Activated T-helper 1 cell treated with anti-CD3 and anti-CD28 coated beads, Interleukin-12 subunit alpha, Interleukin-12 subunit beta, Interleukin-2, Interleukin-4 antibody, amounts not matched to agents 30 ng/mL and 10 ng/mL and 1 ng/mL, durations not matched to agents 14 hours and 24 hours and 36 hours (primary cell): ENCODE measurements at regions not wholly inside any gene's neighbourhood (a gene's known extent, or its start where the extent isn't known, plus 50 kb on each side); places are given as distances from the start of the nearest gene placed in this dataset.

Source experiments
- DNase-seq: peaks from one replicate; pipeline ENCODE4 v3.0.0; 2021; ENCODE audit warnings: low spot score
- H3K27ac Mint-ChIP-seq: one replicate; pipeline ENCODE4 v1.8.0; 2021; ENCODE audit warnings: mild to moderate bottlenecking, mixed read lengths
- H3K27me3 Mint-ChIP-seq: one replicate; pipeline ENCODE4 v1.8.0; 2022; ENCODE audit warnings: mild to moderate bottlenecking, moderate library complexity, mixed read lengths; ENCODE audit not compliant: insufficient read depth
- H3K36me3 Mint-ChIP-seq: one replicate; pipeline ENCODE4 v1.8.0; 2021; ENCODE audit warnings: low read depth, mixed read lengths
- H3K4me1 Mint-ChIP-seq: one replicate; pipeline ENCODE4 v1.8.0; 2021; ENCODE audit warnings: low read depth, mixed read lengths
- H3K4me3 Mint-ChIP-seq: one replicate; pipeline ENCODE4 v1.8.0; 2021; ENCODE audit warnings: mild to moderate bottlenecking, moderate library complexity, mixed read lengths
- H3K9me3 Mint-ChIP-seq: one replicate; pipeline ENCODE4 v1.8.0; 2021; ENCODE audit warnings: mixed read lengths
- intact Hi-C: fragments of 100-400 bp; cut with micrococcal nuclease; formaldehyde crosslinking; loops from one replicate; pipeline ENCODE4 v1.15.1; 2024

GRCh38 chr17:77001487-77001886 is 133.3 kb downstream of the MGAT5B start:
- no peak overlapping the region for H3K4me3 Mint-ChIP-seq
- no peak for DNase-seq
- H3K27ac Mint-ChIP-seq = no peak overlapping the region
- no peaks in the 10 kb centered on the region for H3K36me3 Mint-ChIP-seq
- intact Hi-C loops = no loop called here
- no peaks in the 10 kb centered on the region for H3K27me3 Mint-ChIP-seq
- peaks cover 22% of the 10 kb centered on the region for H3K4me1 Mint-ChIP-seq
- no peaks in the 10 kb centered on the region for H3K9me3 Mint-ChIP-seq

DNA sequence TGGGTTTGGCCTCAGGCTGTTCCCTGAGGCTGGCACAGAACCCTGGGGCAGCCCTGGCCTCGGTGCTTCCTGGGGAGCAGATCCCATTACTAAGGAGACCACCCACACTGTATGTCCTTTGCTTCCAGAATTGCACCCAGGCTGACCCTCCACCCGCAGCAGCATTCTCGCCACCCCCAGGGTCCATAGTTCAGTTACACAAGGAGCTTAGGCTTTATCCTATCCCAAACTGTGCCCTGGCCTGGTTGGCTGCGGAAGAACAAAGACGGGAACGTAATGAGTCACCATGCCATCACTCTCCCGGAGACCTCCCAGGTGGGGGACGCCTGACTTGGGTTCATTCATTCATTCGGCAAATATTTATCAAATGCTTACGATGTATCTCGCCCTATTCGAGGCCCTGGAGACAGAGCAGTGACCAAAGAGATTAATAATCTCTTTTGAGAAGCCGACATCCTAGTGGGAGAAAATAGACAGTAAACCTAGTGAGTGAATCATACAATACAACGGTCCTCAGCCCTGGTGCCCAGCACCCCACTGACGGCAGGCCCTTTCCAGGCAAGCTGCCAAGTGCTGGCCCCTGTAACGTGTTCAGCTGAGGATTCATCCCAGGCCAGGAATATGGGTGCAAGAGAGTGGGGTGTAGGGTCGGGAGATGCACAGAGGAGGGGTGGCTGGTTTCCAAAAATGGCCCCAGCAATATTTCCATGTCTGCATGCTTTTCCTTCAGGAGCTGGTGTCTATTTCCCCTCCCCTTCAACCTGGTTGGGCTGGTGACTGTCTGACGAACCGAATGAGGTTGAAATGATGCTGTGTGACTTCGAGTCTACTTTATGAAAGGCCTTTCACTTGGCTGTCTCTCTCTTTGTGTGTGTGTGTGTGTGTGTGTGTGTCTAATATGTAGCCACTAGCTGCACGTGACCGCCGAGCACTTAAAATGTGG is 134.2 kb downstream of the MGAT5B start:
- Mint-ChIP-seq H3K27me3 (no peaks in the 10 kb centered on the region), H3K9me3 (no peaks in the 10 kb centered on the region), H3K27ac (no peak overlapping the region), H3K36me3 (no peaks in the 10 kb centered on the region), H3K4me1 (peaks cover 16% of the 10 kb centered on the region), H3K4me3 (no peak overlapping the region)
- no peak for DNase-seq
- intact Hi-C loops = no loop called here

DNA sequence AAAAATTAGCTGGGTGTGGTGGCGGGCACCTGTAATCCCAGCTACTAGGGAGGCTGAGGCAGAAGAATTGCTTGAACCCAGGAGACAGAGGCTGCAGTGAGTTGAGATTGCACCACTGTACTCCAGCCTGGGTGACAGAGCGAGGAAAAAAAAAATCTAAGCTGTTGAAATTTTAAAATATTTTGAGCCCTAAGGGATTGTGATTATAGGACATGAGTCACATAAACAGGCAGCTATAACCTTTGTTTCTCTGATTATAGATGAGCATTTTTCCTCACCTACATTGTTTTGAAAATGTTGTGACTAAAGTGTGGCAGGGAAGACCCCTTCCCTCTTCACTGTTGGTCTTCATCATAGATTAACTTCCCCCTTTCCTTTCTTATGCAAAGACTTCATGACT is 135.5 kb downstream of the MGAT5B start:
- DNase-seq = no peak
- Mint-ChIP-seq H3K4me3 (no peak overlapping the region), H3K27me3 (peaks cover 4% of the 10 kb centered on the region), H3K36me3 (no peaks in the 10 kb centered on the region), H3K27ac (no peak overlapping the region), H3K4me1 (peaks cover 6% of the 10 kb centered on the region), H3K9me3 (no peaks in the 10 kb centered on the region)
- intact Hi-C loops = no loop called here

GRCh38 chr17:77006971-77007649 is 133.7 kb upstream of the SEC14L1 start:
- peaks cover 9% of the 10 kb centered on the region for H3K27me3 Mint-ChIP-seq
- DNase-seq = no peak
- H3K36me3 Mint-ChIP-seq = peaks cover 3% of the 10 kb centered on the region
- H3K27ac Mint-ChIP-seq = no peak overlapping the region
- H3K9me3 Mint-ChIP-seq = peaks cover 5% of the 10 kb centered on the region
- intact Hi-C loops = no loop called here
- H3K4me1 Mint-ChIP-seq = peaks cover 4% of the 10 kb centered on the region
- H3K4me3 Mint-ChIP-seq = no peak overlapping the region

- Mint-ChIP-seq H3K4me3 (no peak overlapping the region), H3K36me3 (peaks cover 3% of the 10 kb centered on the region), H3K27ac (no peak overlapping the region), H3K9me3 (peaks cover 5% of the 10 kb centered on the region), H3K27me3 (peaks cover 29% of the 10 kb centered on the region), H3K4me1 (peaks cover 4% of the 10 kb centered on the region)
- no peak for DNase-seq
- intact Hi-C loops = loop anchor here (5.0 kb wide), 2 partner anchors 43 to 143 kb away; partner anchors contain the start of gene MGAT5B
Observed at GRCh38 chr17:77009877-77010276, 130.9 kb upstream of the SEC14L1 start.

DNA sequence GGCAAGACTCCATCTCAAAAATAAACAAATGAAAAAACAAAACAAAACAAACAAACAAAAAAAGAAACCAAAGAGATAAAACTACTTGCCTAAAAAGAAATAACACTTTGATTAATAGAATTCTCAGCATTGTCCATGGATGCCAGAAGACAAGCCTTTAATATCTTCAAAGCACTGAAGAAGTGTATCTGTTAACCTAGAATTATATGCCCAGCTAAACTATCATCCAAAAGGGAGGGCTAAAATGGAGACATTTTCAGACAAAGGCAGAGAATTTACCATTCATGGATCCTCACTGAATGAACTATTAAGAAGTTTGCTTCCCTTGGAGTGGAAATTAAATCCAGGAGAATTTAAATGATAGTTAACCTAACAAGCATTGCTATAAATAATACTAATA is 130.1 kb upstream of the SEC14L1 start:
- Mint-ChIP-seq H3K27me3 (peaks cover 29% of the 10 kb centered on the region), H3K27ac (no peak overlapping the region), H3K4me1 (peaks cover 4% of the 10 kb centered on the region), H3K4me3 (no peak overlapping the region), H3K9me3 (peaks cover 5% of the 10 kb centered on the region), H3K36me3 (peaks cover 3% of the 10 kb centered on the region)
- intact Hi-C loops = loop anchor here (1.0 to 5.0 kb wide), 5 partner anchors 43 to 237 kb away; partner anchors contain the start of gene MGAT5B
- DNase-seq = no peak

GRCh38 chr17:77011173-77012011 is 129.4 kb upstream of the SEC14L1 start:
- Mint-ChIP-seq H3K4me3 (no peak overlapping the region), H3K36me3 (peaks cover 3% of the 10 kb centered on the region), H3K9me3 (peaks cover 5% of the 10 kb centered on the region), H3K27ac (no peak overlapping the region), H3K4me1 (peaks cover 4% of the 10 kb centered on the region), H3K27me3 (peaks cover 30% of the 10 kb centered on the region)
- DNase-seq = no peak
- intact Hi-C loops = loop anchor here (1.0 to 5.0 kb wide), 5 partner anchors 44 to 236 kb away; partner anchors contain the start of gene MGAT5B

DNA sequence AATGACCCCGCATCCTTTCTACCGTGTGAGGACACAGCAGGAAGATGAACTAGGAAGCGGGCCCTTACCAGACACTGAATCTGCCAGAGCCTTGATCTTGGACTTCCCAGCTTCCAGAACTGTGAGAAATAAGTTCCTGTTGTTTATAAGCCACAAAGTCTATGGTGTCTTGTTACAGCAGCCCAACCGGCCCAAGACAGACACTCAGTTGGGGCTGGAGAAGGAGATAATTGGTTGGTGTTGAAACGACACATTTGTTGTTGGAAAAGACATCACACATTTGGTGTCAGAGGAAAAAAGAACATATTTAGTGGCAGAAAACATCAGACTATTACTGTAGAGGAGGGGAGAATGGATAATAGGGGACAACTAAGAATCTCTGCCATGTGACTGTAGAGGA is 122.3 kb upstream of the SEC14L1 start:
- no peak for DNase-seq
- H3K4me3 Mint-ChIP-seq = no peak overlapping the region
- intact Hi-C loops = no loop called here
- no peaks in the 10 kb centered on the region for H3K4me1 Mint-ChIP-seq
- no peak overlapping the region for H3K27ac Mint-ChIP-seq
- peaks cover 26% of the 10 kb centered on the region for H3K27me3 Mint-ChIP-seq
- H3K9me3 Mint-ChIP-seq = no peaks in the 10 kb centered on the region
- H3K36me3 Mint-ChIP-seq = no peaks in the 10 kb centered on the region

DNA sequence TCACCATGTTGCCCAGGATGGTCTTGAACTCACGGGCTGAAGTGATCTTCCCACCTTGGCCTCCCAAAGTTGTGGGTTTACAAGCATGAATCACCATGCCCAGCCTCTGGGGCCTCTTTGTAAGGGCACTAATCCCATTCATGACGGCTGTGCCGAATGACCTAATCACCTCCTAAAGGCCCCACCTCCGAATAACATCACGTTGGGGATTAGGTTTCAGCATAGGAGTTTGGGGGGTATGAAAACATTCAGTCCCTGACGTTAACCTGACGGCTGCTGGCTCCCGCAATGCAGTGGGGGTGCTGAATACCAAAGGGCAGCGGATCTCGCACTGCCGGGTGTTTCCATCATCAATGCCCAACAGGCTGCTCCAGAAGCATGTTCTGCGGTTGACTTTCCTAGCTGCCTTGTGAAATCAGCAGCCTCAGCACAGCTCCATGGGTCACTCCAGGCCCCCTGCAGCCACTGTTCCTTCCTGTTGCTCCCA is 120.8 kb upstream of the SEC14L1 start:
- no peaks in the 10 kb centered on the region for H3K4me1 Mint-ChIP-seq

DNA sequence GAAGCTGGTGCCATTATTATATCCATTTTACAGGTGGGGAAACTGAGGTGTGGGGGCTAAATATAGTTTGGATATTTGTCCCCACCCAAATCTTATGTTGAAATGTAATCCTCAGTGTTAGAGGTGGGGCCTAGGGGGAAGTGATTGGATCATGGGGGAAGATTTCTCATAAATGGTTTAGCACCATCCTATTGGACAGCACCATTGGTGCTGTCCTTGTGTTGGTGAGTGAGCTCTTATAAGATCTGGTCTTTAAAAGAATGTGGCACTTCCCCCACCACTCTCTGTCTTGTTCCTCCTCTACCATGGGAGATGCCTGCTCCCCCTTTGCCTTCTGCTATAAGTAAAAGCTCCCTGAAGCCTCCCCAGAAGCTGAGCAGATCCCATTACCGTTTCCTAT is 119.8 kb upstream of the SEC14L1 start:
- intact Hi-C loops = no loop called here
- no peaks in the 10 kb centered on the region for H3K9me3 Mint-ChIP-seq
- H3K4me1 Mint-ChIP-seq = no peaks in the 10 kb centered on the region
- H3K27ac Mint-ChIP-seq = no peak overlapping the region
- H3K27me3 Mint-ChIP-seq = peaks cover 13% of the 10 kb centered on the region
- no peak for DNase-seq
- H3K36me3 Mint-ChIP-seq = no peaks in the 10 kb centered on the region
- H3K4me3 Mint-ChIP-seq = no peak overlapping the region

More for the DNA sequence above, 120.8 kb upstream of the SEC14L1 start:
- no peak for DNase-seq
- Mint-ChIP-seq H3K9me3 (no peaks in the 10 kb centered on the region), H3K4me3 (no peak overlapping the region), H3K27me3 (peaks cover 13% of the 10 kb centered on the region), H3K36me3 (no peaks in the 10 kb centered on the region), H3K27ac (no peak overlapping the region)
- intact Hi-C loops = no loop called here

DNA sequence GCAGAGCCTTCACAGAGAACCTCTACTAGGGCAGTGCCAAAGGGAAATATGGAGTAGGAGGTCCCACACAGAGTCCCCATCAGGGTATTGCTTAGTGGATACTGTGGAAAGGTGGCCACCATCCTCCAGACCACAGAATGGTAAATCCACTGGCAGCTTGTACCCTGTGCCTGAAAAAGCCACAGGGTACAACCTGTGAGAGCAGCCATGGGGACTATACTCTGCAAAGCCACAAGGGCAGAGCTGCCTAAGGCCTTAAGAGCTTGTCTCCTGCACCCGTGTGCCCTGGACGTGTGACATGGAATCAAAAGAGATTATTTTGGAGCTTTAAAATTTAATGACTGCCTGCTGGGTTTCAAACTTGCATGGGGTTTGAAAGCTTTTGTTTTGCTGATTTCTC is 118.0 kb upstream of the SEC14L1 start:
- Mint-ChIP-seq H3K4me3 (no peak overlapping the region), H3K4me1 (no peaks in the 10 kb centered on the region), H3K27ac (no peak overlapping the region), H3K36me3 (no peaks in the 10 kb centered on the region), H3K9me3 (peaks cover 8% of the 10 kb centered on the region), H3K27me3 (peaks cover 11% of the 10 kb centered on the region)
- DNase-seq = no peak
- intact Hi-C loops = no loop called here

DNA sequence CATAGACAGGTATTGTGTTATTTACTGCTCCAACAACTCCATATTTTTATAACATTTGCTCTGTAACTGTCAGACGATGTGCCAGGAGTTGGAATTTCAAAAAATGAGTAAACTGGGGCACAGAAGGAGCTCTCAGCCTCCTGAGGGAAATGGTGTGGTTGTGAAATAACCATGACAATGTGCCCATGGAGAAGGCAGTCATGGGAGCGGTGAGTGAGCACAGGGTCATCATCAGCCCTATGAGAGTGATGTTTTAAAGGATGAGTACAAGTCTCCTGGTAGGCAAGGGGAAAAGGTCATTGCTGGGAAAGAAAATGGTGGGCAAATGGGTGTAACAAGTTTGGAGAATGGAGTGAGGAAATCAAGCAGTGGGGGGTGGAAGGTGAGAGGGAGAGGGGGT is 115.0 kb upstream of the SEC14L1 start:
- Mint-ChIP-seq H3K36me3 (no peaks in the 10 kb centered on the region), H3K4me1 (no peaks in the 10 kb centered on the region), H3K27ac (no peak overlapping the region), H3K4me3 (no peak overlapping the region), H3K9me3 (peaks cover 11% of the 10 kb centered on the region), H3K27me3 (peaks cover 4% of the 10 kb centered on the region)
- DNase-seq = no peak
- intact Hi-C loops = no loop called here
